SKM-1 treated with dmso at 0.1 percent for 144 hours (cell line): ENCODE measurements at regions not wholly inside any gene's neighbourhood (a gene's known extent, or its start where the extent isn't known, plus 50 kb on each side); places are given as distances from the start of the nearest gene placed in this dataset.
"Not testable (repeated sequence)": the region's sequence is repeated elsewhere in the genome, so short reads cannot be mapped to it uniquely, and the experiment has no call there.

ENCODE experiments used
- DNase-seq: peaks from one replicate; lab custom pipeline; 2025; ENCODE audit not compliant: unreplicated experiment; lab: John Stamatoyannopoulos, UW

- no peak for DNase-seq
Observed at GRCh38 chrX:1767026-1767425, 152.2 kb downstream of the ASMT start.

DNA sequence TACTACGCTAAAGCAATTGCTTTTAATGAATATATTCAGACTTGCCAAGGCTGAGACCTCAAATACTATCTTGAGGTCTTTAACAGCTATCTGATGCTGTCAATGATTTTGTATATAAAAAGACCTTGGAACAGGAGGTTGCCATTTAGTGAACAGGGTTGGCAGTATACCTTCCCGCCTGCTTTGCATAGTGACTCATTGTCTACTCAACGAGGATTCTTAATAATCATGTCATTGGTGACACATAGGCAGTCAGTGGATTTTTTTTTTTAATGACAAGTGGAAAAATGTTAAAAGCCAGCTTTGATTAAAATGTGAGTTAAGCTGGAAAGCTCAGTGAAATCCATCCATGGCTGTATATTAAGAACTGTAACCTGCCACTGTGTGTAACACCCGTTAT lies 164.0 kb downstream of the ASMT start:
- DNase-seq, result no peak

DNA sequence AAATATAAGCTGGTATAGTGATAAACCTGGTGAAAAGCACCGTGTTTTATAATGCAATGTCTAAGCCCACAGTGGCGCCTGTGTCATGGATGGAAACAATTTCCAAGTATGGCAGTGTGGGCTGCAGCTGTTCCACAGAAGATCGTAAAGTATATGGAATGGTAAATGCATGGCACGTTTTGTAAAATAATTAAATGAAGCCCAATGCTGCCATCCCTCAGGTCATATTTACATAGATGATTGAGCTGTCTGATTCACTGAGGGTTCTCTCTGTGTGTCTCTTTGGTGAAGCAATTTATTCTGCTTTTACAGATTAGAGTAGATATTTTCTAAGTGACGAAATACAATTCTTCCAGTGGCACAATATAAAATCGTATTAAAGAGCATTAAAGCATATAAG lies 164.8 kb downstream of the ASMT start:
- DNase-seq, result no peak

- DNase-seq, result no peak
Observed at GRCh38 chrX:1781766-1782165, 166.9 kb downstream of the ASMT start.

DNA sequence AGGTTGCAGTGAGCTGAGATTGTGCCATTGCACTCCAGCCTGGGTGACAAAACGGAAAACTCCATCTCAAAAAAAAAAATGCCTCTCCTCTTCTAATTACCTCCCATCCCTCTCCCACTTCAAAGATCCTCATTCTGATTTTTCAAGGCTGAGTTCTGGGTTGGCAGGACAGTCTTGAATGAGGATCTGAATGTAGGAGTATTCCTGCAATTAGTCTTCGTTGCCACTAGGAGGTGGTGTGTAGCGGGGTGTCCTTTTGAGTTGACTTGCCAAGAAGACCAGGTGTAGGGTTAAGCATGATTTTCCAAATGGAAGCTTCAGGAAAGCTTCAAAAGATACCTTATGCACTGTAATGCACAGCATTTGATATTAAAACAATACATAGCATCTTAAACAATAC lies 169.9 kb downstream of the ASMT start:
- DNase-seq, result no peak

- DNase-seq, result no peak
Observed at GRCh38 chrX:1788300-1788911, 173.5 kb downstream of the ASMT start.

GRCh38 chrX:1792636-1793035 lies 177.8 kb downstream of the ASMT start:
- DNase-seq, result no peak

DNA sequence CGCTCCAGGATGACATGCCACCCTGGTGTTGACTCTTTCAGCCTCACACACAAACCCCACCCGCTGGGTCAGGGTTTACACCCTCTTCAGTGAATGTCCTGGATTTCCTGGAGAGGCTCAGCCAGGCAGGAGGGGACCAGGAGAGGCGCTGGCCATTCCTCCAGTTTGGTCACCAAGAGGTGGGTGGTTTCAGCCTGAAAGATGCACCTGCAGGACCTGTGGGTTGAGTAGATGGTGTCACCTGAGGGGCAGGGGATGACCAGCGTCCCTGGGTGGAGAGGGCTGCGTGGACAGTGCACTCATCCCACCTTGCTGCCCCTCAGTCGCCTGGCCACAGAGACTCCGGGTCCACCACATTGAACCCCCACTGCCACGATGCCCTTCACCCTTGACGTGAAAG lies 179.7 kb downstream of the ASMT start:
- DNase-seq, result no peak

GRCh38 chrX:1802912-1803311 lies 188.1 kb downstream of the ASMT start:
- no peak for DNase-seq

- no peak for DNase-seq
Observed at GRCh38 chrX:1803741-1804140, 188.9 kb downstream of the ASMT start.

DNA sequence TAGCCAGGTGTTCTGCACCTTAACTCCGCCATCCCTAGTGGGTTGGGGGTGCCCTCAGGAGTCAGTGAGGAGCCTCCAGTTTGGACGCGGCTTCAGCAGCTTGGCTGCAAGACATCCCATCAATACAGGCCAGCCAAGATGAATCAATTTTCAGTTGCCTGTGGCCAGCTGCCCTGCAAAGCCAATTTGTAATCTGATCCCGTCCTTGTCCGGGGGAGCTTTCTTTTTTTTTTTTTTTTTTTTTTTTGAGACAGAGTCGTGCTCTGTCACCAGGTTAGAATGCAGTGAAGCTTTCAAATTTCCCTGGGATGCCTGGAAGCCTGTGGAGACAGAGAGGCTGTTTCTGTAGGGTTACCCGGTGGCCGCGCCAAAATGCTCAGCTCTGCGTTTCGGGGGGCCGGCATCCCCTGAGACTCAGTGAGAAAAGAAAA lies 192.5 kb downstream of the ASMT start:
- no peak for DNase-seq

DNA sequence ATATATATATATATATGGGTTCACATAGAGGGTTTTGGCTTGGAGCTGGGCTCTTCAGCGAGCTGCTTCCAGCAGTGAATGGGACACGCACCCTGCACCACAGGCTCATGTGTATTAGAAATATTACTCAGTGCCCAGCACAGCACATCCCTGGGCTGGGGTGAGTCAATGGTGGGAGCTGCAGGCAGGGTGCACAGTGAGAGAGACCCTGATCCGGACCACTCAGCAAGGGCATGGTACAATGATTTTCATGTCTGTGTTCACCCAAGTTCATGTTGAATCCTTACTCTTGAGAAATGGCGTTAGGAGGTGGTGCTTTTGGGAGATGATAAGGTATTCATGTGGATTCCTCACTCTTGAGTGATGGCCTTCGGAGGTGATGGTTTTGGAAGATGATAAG lies 194.7 kb downstream of the ASMT start:
- no peak for DNase-seq

DNA sequence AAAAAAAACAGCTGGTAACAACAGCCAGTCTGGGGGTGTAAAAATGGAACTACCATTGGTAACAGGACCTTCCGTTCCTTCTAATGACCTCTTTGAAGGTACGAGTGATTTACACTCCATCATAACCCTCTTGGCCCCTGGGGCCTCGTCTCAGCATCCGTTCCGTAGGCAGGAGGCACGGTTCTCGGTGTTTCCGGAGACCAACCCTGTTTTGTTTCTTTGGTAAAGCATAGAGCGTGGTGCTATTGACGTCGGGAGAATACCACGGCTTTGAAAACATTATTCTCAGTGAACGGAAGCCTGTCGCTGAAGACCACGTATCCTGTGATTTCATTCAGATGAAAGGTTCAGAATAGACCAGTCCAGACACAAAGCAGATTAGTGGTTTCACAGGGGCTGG lies 198.9 kb downstream of the ASMT start:
- DNase-seq, result no peak

- DNase-seq, result no peak
Observed at GRCh38 chrX:1815456-1816175, 200.8 kb downstream of the ASMT start.

GRCh38 chrX:1816387-1816982 lies 201.6 kb downstream of the ASMT start:
- not testable (repeated sequence) for DNase-seq

DNA sequence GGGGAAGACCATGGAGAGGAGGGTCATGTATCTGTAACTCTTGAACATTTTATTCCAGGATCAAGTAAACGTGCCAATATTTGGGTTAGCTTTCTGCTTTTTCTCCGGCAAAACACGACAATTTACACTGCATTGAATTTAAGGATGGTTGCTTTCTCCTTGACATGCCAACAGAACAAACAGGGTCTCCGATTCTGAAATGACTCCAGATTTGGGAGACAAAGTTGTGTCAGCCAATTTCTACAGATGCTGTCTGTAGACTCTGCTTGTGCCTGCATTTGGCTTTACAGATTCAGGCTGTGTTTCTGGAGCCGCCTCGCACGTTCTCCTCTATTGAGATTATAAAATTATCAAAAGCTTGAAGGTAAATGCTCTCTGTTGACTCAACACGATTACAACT lies 207.0 kb downstream of the ASMT start:
- no peak for DNase-seq

DNA sequence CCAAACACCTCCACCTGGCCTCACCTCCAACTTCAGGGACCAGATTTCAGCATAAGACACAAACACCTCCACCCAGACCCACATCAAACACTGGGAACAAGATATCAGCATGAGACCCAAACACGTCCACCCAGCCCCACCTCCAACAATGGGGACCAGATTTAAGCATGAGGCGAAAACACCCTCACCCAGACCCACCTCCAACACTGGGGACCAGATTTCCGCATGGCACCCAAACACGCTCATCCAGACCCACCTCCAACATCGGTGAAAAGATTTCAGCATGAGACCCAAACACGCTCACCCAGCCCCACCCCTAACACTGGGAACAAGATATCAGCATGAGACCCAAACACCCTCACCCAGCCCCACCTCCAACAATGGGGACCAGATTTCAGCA lies 210.0 kb downstream of the ASMT start:
- DNase-seq, result no peak

GRCh38 chrX:1833656-1834360 lies 218.9 kb downstream of the ASMT start:
- no peak for DNase-seq

GRCh38 chrX:1835056-1835455 lies 220.2 kb downstream of the ASMT start:
- no peak for DNase-seq

DNA sequence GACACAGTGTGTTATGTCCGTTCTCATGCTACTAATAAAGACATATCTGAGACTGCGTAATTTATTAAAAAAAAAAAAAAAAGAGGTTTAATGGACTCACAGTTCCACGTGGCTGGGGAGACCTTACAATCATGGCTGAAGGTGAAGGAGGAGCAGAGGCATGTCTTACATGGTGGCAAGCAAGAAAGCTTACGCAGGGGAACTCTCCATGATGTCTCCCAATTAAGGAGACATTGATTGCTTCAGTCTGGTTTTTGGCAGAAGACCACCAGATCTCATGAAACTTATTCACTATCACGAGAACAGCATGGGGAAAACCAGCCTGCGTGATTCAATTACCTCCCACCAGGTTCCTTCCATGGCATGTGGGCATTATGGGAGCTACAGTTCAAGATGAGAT lies 221.8 kb downstream of the ASMT start:
- DNase-seq, result no peak

GRCh38 chrX:1841746-1842145 lies 226.9 kb downstream of the ASMT start:
- no peak for DNase-seq

DNA sequence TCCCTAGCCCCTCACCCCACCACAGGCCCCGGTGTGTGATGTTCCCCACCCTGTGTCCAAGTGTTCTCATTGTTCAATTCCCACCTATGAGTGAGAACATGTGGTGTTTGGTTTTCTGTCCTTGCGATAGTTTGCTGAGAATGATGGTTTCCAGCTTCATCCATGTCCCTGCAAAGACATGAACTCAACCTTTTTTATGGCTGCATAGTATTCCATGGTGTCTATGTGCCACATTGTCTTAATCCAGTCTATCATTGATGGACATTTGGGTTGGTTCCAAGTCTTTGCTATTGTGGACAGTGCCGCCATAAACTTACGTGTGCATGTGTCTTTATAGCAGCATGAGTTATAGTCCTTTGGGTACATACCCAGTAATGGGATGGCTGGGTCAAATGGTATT lies 232.1 kb downstream of the ASMT start:
- DNase-seq, result not testable (repeated sequence)
